A549 (cell line): ENCODE measurements at regions not wholly inside any gene's neighbourhood (a gene's known extent, or its start where the extent isn't known, plus 50 kb on each side); places are given as distances from the start of the nearest gene placed in this dataset.

ENCODE experiments used
- ATAC-seq, 2 experiments: fragments of 200-7000 bp in 1 of 2; fragments of >200 bp in 1 of 2; cut with Nextera tagmentation in 1 of 2; cut with Tn5 transposase in 1 of 2; 3 replicates each; pipeline versions ENCODE4 v1.8.0 to v1.9.1; 2018 to 2020; ENCODE audit warnings: mild to moderate bottlenecking in 1 of 2, moderate library complexity in 1 of 2
- CTCF ChIA-PET: fragments of 300-600 bp; sonication (Branson Sonifier 250); formaldehyde crosslinking; extraction: SDS; loops from one replicate; lab custom pipeline; 2021; ENCODE audit warnings: antibody characterized with exemption, inconsistent platforms; lab: Yijun Ruan, JAX
- POLR2A ChIA-PET: fragments of 350-600 bp; formaldehyde crosslinking; extraction: SDS; loops from one replicate; lab custom pipeline; 2021; ENCODE audit warnings: antibody characterized with exemption, inconsistent platforms; lab: Yijun Ruan, JAX
- DNase-seq, 2 experiments: peaks; one replicate each; pipeline versions ENCODE4 v3.0.0 to v3.0.0-alpha.2; 2011 to 2016; ENCODE audit warnings: low read depth in 1 of 2, low spot score in 1 of 2
- FAIRE-seq: peaks from 2 replicates; lab custom pipeline; 2011; peaks lifted over from hg19 to GRCh38; lab: Jason Lieb, UNC
- H3K27ac ChIP-seq, 2 experiments: fragments of >200 bp; sonication (Bioruptor Twin); formaldehyde crosslinking; 3 replicates each; pipeline ENCODE4 v1.5.1; 2016 to 2017
- H3K4me1 ChIP-seq: fragments of >200 bp; sonication (Bioruptor Twin); formaldehyde crosslinking; 3 replicates; pipeline ENCODE4 v1.6.1; 2016
- H3K4me2 ChIP-seq: fragments of >200 bp; sonication (Bioruptor Twin); formaldehyde crosslinking; 3 replicates; pipeline ENCODE4 v1.6.1; 2016
- H3K4me3 ChIP-seq: fragments of >200 bp; sonication (Bioruptor Twin); formaldehyde crosslinking; 3 replicates; pipeline ENCODE4 v1.5.1; 2016
- H3K9me3 ChIP-seq: fragments of >200 bp; sonication (Bioruptor Twin); formaldehyde crosslinking; 3 replicates; pipeline ENCODE4 v1.6.1; 2016
- CBX2 ChIP-seq: fragments of 200-600 bp; sonication (generic); IDR thresholded peaks from 2 replicates; pipeline ENCODE4 v1.6.1; 2016; ENCODE audit warnings: low read depth, mild to moderate bottlenecking, borderline replicate concordance
- CBX8 ChIP-seq: fragments of 200-600 bp; sonication (generic); IDR thresholded peaks from 2 replicates; pipeline ENCODE4 v1.6.1; 2016
- CEBPB ChIP-seq, 2 experiments: fragments of >200 bp in 1 of 2; sonication (Bioruptor Twin) in 1 of 2; formaldehyde crosslinking in 1 of 2; IDR thresholded peaks; 2 replicates each; pipeline ENCODE4 v1.6.1; 2012 to 2016
- CHD2 ChIP-seq: fragments of 150-350 bp; IDR thresholded peaks from 2 replicates; pipeline ENCODE4 v1.6.1; 2014; ENCODE audit warnings: low read length; ENCODE audit not compliant: partially characterized antibody
- CTCF ChIP-seq: fragments of >200 bp; sonication (Bioruptor Twin); formaldehyde crosslinking; IDR thresholded peaks from 3 replicates; pipeline ENCODE4 v1.5.1; 2016
- E2F6 ChIP-seq: IDR thresholded peaks from 2 replicates; pipeline ENCODE4 v1.6.1; 2012; ENCODE audit warnings: low read depth, borderline replicate concordance
- EHMT2 ChIP-seq: fragments of 200-600 bp; sonication (generic); IDR thresholded peaks from 2 replicates; pipeline ENCODE4 v1.6.1; 2016; ENCODE audit warnings: antibody characterized with exemption, low read depth, mild to moderate bottlenecking, moderate library complexity
- ELK1 ChIP-seq: fragments of 150-350 bp; IDR thresholded peaks from 2 replicates; pipeline ENCODE4 v1.6.1; 2014; ENCODE audit warnings: low read depth, mild to moderate bottlenecking, low read length
- EP300 ChIP-seq, 2 experiments: fragments of >200 bp; sonication (Bioruptor Twin); formaldehyde crosslinking; IDR thresholded peaks; 2 replicates in 1 of 2; 3 replicates in 1 of 2; pipeline ENCODE4 v1.6.1; 2016 to 2017
- FOSL2 ChIP-seq, 2 experiments: fragments of 450-650 bp in 1 of 2; fragments of >200 bp in 1 of 2; sonication (Bioruptor Twin) in 1 of 2; formaldehyde crosslinking; IDR thresholded peaks; 2 replicates each; pipeline versions ENCODE4 v1.5.0 to v1.6.1; 2016 to 2020; ENCODE audit warnings: mild to moderate bottlenecking in 1 of 2, moderate library complexity in 1 of 2
- GATA3 ChIP-seq: IDR thresholded peaks from 2 replicates; pipeline ENCODE4 v1.6.1; 2012; ENCODE audit warnings: borderline replicate concordance
- HES2 ChIP-seq: fragments of >200 bp; sonication (Bioruptor Twin); formaldehyde crosslinking; IDR thresholded peaks from 2 replicates; pipeline ENCODE4 v1.6.1; 2016
- HMGXB4 ChIP-seq: fragments of 250-450 bp; sonication (Bioruptor Pico); IDR thresholded peaks from 2 replicates; pipeline ENCODE4 v1.5.0; 2021; ENCODE audit warnings: mild to moderate bottlenecking, moderate library complexity, borderline replicate concordance
- HOXB13 ChIP-seq: fragments of 250-450 bp; sonication (Bioruptor Pico); IDR thresholded peaks from 2 replicates; pipeline ENCODE4 v1.5.0; 2020; ENCODE audit warnings: low read depth, mild to moderate bottlenecking, moderate library complexity
- HOXB5 ChIP-seq: fragments of 250-450 bp; sonication (Bioruptor Pico); IDR thresholded peaks from 2 replicates; pipeline ENCODE4 v1.5.0; 2020; ENCODE audit warnings: mild to moderate bottlenecking, moderate library complexity
- KDM1A ChIP-seq: fragments of 200-600 bp; sonication (generic); IDR thresholded peaks from 2 replicates; pipeline ENCODE4 v1.6.1; 2016; ENCODE audit warnings: low read depth, mild to moderate bottlenecking
- KDM5A ChIP-seq: fragments of 200-600 bp; sonication (generic); IDR thresholded peaks from 2 replicates; pipeline ENCODE4 v1.6.1; 2016; ENCODE audit warnings: antibody characterized with exemption, mild to moderate bottlenecking
- NFE2L2 ChIP-seq: fragments of 150-350 bp; conservative IDR thresholded peaks from 2 replicates; pipeline ENCODE4 v1.6.1; 2014; ENCODE audit warnings: low read length
- POLR2A ChIP-seq: IDR thresholded peaks from 2 replicates; pipeline ENCODE4 v1.6.1; 2012; ENCODE audit warnings: mild to moderate bottlenecking, low read length
- POLR2AphosphoS2 ChIP-seq: conservative IDR thresholded peaks from 2 replicates; pipeline ENCODE4 v1.6.1; 2012; ENCODE audit warnings: low read length, improper control_type of control experiment, inconsistent platforms
- RARB ChIP-seq: fragments of 250-450 bp; sonication (Bioruptor Pico); IDR thresholded peaks from 2 replicates; pipeline ENCODE4 v1.8.0; 2021; ENCODE audit warnings: mild to moderate bottlenecking, moderate library complexity
- SREBF2 ChIP-seq: fragments of 450-650 bp; IDR thresholded peaks from 2 replicates; pipeline ENCODE4 v1.6.1; 2014; ENCODE audit warnings: mild to moderate bottlenecking, moderate library complexity
- TP53 ChIP-seq: fragments of 250-450 bp; sonication (Bioruptor Pico); IDR thresholded peaks from 2 replicates; pipeline ENCODE4 v1.5.0; 2021; ENCODE audit warnings: mild to moderate bottlenecking, moderate library complexity
- ZC3H11A ChIP-seq: fragments of 450-650 bp; IDR thresholded peaks from 2 replicates; pipeline ENCODE4 v1.6.1; 2014; ENCODE audit warnings: antibody characterized with exemption, mild to moderate bottlenecking
- ZNF302 ChIP-seq: fragments of 250-450 bp; sonication (Bioruptor Pico); IDR thresholded peaks from 2 replicates; pipeline ENCODE4 v1.9.0; 2021; ENCODE audit warnings: inconsistent platforms, mild to moderate bottlenecking, moderate library complexity
- WGBS: methylation state at CpG from one replicate; pipeline ENCODE4 v1.1.6; 2017; ENCODE audit errors: missing lambda C conversion rate; 5-methylcytosine and 5-hydroxymethylcytosine counted together

- POLR2A ChIA-PET, result no interaction called here
- no peaks in the 10 kb centered on the region for H3K9me3 ChIP-seq
- no peak for DNase-seq
- WGBS, result 22% methylated on average over 2 of the region's 2 CpGs
- no peak for ATAC-seq
- TF ChIP-seq ZNF302 (no peak), TP53 (CRISPR knock-in tag) (no peak), POLR2AphosphoS2 (no peak), EP300 (IDR thresholded peaks at IDR 0.05) (no peak), SREBF2 (no peak), CEBPB (IDR thresholded peaks at IDR 0.05) (no peak), CBX8 (no peak), GATA3 (no peak), CTCF (no peak), HOXB5 (CRISPR knock-in tag) (no peak), CBX2 (no peak), HOXB13 (CRISPR knock-in tag) (no peak), CHD2 (no peak), RARB (CRISPR knock-in tag) (no peak), ZC3H11A (no peak), KDM5A (no peak)
- TF ChIP-seq, all 56 proteins: peak for 0
- Histone ChIP-seq H3K4me3 (no peak overlapping the region), H3K4me2 (no peak overlapping the region), H3K4me1 (no peaks in the 10 kb centered on the region), H3K27ac (no peak overlapping the region)
- no peak for FAIRE-seq
- CTCF ChIA-PET, result no interaction called here
Observed at GRCh38 chr10:57008189-57008588, 647.1 kb upstream of the ZWINT start.

GRCh38 chr10:56991591-56992069 is 630.6 kb upstream of the ZWINT start:
- FAIRE-seq (no peak), DNase-seq (no peak), ATAC-seq (no peak)
- Histone ChIP-seq H3K4me3 (no peak overlapping the region), H3K4me2 (no peak overlapping the region), H3K9me3 (no peaks in the 10 kb centered on the region), H3K4me1 (no peaks in the 10 kb centered on the region), H3K27ac (no peak overlapping the region)
- ChIA-PET POLR2A (no interaction called here), CTCF (no interaction called here)
- WGBS, result 2% methylated on average over 3 of the region's 3 CpGs
- TF ChIP-seq POLR2A, result no peak
- no peak for TF ChIP-seq ELK1
- TF ChIP-seq KDM1A, result no peak
- no peak for TF ChIP-seq CHD2
- TF ChIP-seq HMGXB4 (CRISPR knock-in tag), result no peak
- TF ChIP-seq FOSL2 (IDR thresholded peaks at IDR 0.05), result no peak
- TF ChIP-seq FOSL2 (CRISPR knock-in tag; IDR thresholded peaks at IDR 0.05), result no peak
- TF ChIP-seq HES2, result no peak
- TF ChIP-seq HOXB5 (CRISPR knock-in tag), result no peak
- no peak for TF ChIP-seq NFE2L2
- TF ChIP-seq EHMT2, result no peak
- TF ChIP-seq E2F6, result no peak
